Endothelial cell of umbilical vein (primary cell): ENCODE measurements at regions not wholly inside any gene's neighbourhood (a gene's known extent, or its start where the extent isn't known, plus 50 kb on each side); places are given as distances from the start of the nearest gene placed in this dataset.

Source experiments
- POLR2A ChIP-seq: IDR thresholded peaks from 2 replicates; pipeline ENCODE4 v1.6.1; 2012; ENCODE audit warnings: low read depth, mild to moderate bottlenecking, control low read depth, low read length
- POLR2AphosphoS5 ChIP-seq: IDR thresholded peaks from 2 replicates; pipeline ENCODE4 v1.6.1; 2012; ENCODE audit warnings: low read depth, mild to moderate bottlenecking, control low read depth, low read length, moderate library complexity; ENCODE audit not compliant: insufficient read depth
- TF ChIP-seq, protein P1 (sequence below): IDR thresholded peaks from 2 replicates; pipeline ENCODE4 v1.6.1; 2011; ENCODE audit not compliant: insufficient read depth, insufficient read length

DNA sequence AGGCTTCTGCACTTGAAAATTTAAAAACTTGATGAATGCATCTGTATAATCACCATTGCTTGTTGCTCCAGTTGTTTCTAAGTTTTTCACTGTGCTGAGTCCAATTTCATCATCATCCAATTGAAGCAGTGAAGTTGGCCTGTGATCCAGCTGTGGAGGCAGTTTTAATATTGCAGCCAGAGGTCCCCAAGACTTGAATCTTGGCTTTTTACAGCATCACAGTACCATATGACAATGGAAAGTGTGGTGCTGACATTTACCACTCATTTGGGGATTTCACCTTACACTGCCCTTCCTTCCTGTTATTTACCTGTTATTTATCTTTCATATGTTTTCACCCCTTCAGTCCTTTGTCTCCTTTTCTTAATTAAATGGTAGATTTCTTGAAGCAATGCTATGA, 76.2 kb upstream of the SPIN1 start:
- no peak for TF ChIP-seq POLR2A
- TF ChIP-seq, protein P1, sequence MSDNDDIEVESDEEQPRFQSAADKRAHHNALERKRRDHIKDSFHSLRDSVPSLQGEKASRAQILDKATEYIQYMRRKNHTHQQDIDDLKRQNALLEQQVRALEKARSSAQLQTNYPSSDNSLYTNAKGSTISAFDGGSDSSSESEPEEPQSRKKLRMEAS: no peak
- TF ChIP-seq POLR2AphosphoS5: no peak
